Osteocyte (in vitro differentiated cells): ENCODE measurements at regions not wholly inside any gene's neighbourhood (a gene's known extent, or its start where the extent isn't known, plus 50 kb on each side); places are given as distances from the start of the nearest gene placed in this dataset.

Experiments
- DNase-seq: peaks from one replicate; pipeline ENCODE4 v3.0.0; 2021; ENCODE audit warnings: mixed read lengths; ENCODE audit not compliant: unreplicated experiment; ENCODE audit errors: extremely low spot score
- H3K27ac Mint-ChIP-seq: one replicate; pipeline ENCODE4 v1.8.0; 2021; ENCODE audit warnings: mild to moderate bottlenecking, mixed read lengths; ENCODE audit not compliant: unreplicated experiment
- H3K27me3 Mint-ChIP-seq: one replicate; pipeline ENCODE4 v1.8.0; 2021; ENCODE audit warnings: mixed read lengths; ENCODE audit not compliant: unreplicated experiment
- H3K36me3 Mint-ChIP-seq: one replicate; pipeline ENCODE4 v1.8.0; 2021; ENCODE audit warnings: mixed read lengths; ENCODE audit not compliant: unreplicated experiment
- H3K4me1 Mint-ChIP-seq: one replicate; pipeline ENCODE4 v1.8.0; 2021; ENCODE audit warnings: mixed read lengths; ENCODE audit not compliant: unreplicated experiment
- H3K4me3 Mint-ChIP-seq: one replicate; pipeline ENCODE4 v1.8.0; 2021; ENCODE audit warnings: mild to moderate bottlenecking, moderate library complexity, mixed read lengths; ENCODE audit not compliant: unreplicated experiment
- H3K9me3 Mint-ChIP-seq: one replicate; pipeline ENCODE4 v1.8.0; 2021; ENCODE audit warnings: mixed read lengths; ENCODE audit not compliant: unreplicated experiment
- CTCF ChIP-seq: fragments of 200-600 bp; sonication (generic); IDR thresholded peaks from 2 replicates; pipeline ENCODE4 v1.5.0; 2021; ENCODE audit warnings: antibody characterized with exemption, mild to moderate bottlenecking, moderate library complexity

GRCh38 chr1:43063394-43064219 lies 104.9 kb upstream of the SLC2A1 start:
- Mint-ChIP-seq H3K36me3 (no peaks in the 10 kb centered on the region), H3K4me1 (peaks cover 8% of the 10 kb centered on the region), H3K9me3 (no peaks in the 10 kb centered on the region), H3K27ac (no peak overlapping the region), H3K4me3 (no peak overlapping the region), H3K27me3 (no peaks in the 10 kb centered on the region)
- no peak for TF ChIP-seq CTCF
- no peak for DNase-seq

- Mint-ChIP-seq H3K36me3 (no peaks in the 10 kb centered on the region), H3K4me3 (no peak overlapping the region), H3K9me3 (no peaks in the 10 kb centered on the region), H3K27ac (no peak overlapping the region), H3K4me1 (peaks cover 10% of the 10 kb centered on the region), H3K27me3 (no peaks in the 10 kb centered on the region)
- DNase-seq = no peak
- no peak for TF ChIP-seq CTCF
Observed at GRCh38 chr1:43062527-43063095, 103.9 kb upstream of the SLC2A1 start.

- Mint-ChIP-seq H3K9me3 (no peaks in the 10 kb centered on the region), H3K4me3 (no peak overlapping the region), H3K27ac (no peak overlapping the region), H3K36me3 (no peaks in the 10 kb centered on the region), H3K4me1 (peaks cover 10% of the 10 kb centered on the region), H3K27me3 (no peaks in the 10 kb centered on the region)
- no peak for DNase-seq
- TF ChIP-seq CTCF = no peak
Observed at GRCh38 chr1:43061757-43062156, 103.1 kb upstream of the SLC2A1 start.

- DNase-seq = no peak
- Mint-ChIP-seq H3K4me3 (no peak overlapping the region), H3K27ac (no peak overlapping the region)
Observed at GRCh38 chr1:43059640-43060574, 101.2 kb upstream of the SLC2A1 start.

More at GRCh38 chr1:43059640-43060574, 101.2 kb upstream of the SLC2A1 start:
- TF ChIP-seq CTCF = no peak
- H3K4me1 Mint-ChIP-seq = peaks cover 11% of the 10 kb centered on the region
- no peaks in the 10 kb centered on the region for H3K9me3 Mint-ChIP-seq
- no peaks in the 10 kb centered on the region for H3K27me3 Mint-ChIP-seq
- H3K36me3 Mint-ChIP-seq = no peaks in the 10 kb centered on the region
